ENCODE measurements at regions not wholly inside any gene's neighbourhood (a gene's known extent, or its start where the extent isn't known, plus 50 kb on each side); places are given as distances from the start of the nearest gene placed in this dataset.

DNA sequence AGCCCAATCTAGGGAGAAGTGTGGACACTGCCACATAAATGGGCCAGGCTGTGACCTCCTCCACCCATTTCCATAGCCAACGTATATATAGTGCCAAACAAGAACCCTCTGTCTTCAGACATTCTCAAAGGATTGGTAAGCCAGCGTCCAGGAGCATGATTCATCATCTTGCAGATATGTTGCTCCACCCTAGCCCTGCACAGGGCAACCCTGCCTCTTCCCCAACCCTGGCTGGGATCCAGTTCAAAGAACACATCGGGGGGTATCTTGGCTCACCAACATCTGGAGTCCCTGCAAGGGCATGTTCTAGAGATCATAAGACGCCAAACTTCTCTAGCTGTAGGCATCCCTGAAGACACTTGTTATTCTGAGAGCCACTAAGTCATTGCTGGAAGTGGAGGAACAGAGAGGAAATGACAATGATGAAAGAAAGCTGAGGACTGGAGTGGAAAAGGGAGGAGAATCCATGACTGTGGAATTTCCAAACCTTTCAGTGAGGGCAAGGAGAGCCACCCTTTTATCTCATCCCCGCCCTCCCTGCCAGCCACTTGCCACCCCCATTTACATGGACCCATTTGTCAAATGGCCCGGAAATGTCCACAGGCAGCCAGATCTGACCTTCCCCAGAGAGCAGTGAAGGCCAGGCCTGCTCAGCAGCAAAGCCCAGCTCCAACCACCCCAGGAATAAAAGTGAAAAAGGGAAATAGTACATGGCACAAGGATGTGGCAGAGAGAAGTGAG is 144.1 kb upstream of the CTTNBP2NL start:
- TF ChIP-seq CTCF (conservative IDR thresholded peaks at IDR 0.05; ENCODE audit: low read depth, low read length): no peak
- no peaks in the 10 kb centered on the region for H3K36me3 ChIP-seq (ENCODE audit: insufficient read depth)
- H3K4me2 ChIP-seq: no peak overlapping the region
- no peaks in the 10 kb centered on the region for H4K20me1 ChIP-seq (ENCODE audit: insufficient read depth)
- no peak overlapping the region for H2AFZ ChIP-seq (ENCODE audit: low read depth)
- no peak overlapping the region for H3K9ac ChIP-seq
- H3K79me2 ChIP-seq (ENCODE audit: insufficient read depth, low read depth): no peaks in the 10 kb centered on the region
- H3K4me1 ChIP-seq (ENCODE audit: low read depth, poor library complexity, severe bottlenecking): no peaks in the 10 kb centered on the region
- no peaks in the 10 kb centered on the region for H3K27me3 ChIP-seq (ENCODE audit: insufficient read depth, low read depth)
- H3K27ac ChIP-seq: no peak overlapping the region
- H3K4me3 ChIP-seq (IDR thresholded peaks at IDR 0.05; ENCODE audit: insufficient read depth, low read depth, low read length): no peak overlapping the region

DNA sequence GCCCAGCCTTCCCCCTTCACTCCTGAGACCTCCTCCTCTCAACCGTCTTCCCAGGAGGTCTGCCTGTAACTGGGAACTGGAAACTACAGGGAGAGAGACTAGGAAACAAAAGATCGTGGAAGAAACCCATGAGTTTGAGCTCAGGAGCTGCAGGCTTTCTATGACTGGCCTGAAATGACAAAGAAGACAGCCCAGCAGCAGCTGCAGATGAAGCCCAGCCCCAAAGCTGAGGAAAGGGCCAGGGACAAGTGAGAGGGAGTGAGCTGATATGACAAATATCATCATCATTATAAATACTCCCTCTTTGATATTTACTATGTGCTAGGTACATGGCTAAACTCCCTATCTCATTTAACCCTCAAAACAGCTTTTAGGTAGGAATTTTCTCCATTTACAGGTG is 142.6 kb upstream of the CTTNBP2NL start:
- no peaks in the 10 kb centered on the region for H4K20me1 ChIP-seq (ENCODE audit: insufficient read depth)
- H3K4me1 ChIP-seq (ENCODE audit: low read depth, poor library complexity, severe bottlenecking): no peaks in the 10 kb centered on the region
- H3K9ac ChIP-seq: no peak overlapping the region
- no peak overlapping the region for H3K27ac ChIP-seq
- H2AFZ ChIP-seq (ENCODE audit: low read depth): no peak overlapping the region
- no peak for TF ChIP-seq CTCF (conservative IDR thresholded peaks at IDR 0.05; ENCODE audit: low read depth, low read length)
- no peak overlapping the region for H3K4me2 ChIP-seq
- no peaks in the 10 kb centered on the region for H3K79me2 ChIP-seq (ENCODE audit: insufficient read depth, low read depth)
- no peak overlapping the region for H3K4me3 ChIP-seq (IDR thresholded peaks at IDR 0.05; ENCODE audit: insufficient read depth, low read depth, low read length)
- H3K27me3 ChIP-seq (ENCODE audit: insufficient read depth, low read depth): no peaks in the 10 kb centered on the region
- no peaks in the 10 kb centered on the region for H3K36me3 ChIP-seq (ENCODE audit: insufficient read depth)

GRCh38 chr1:112255080-112255479 is 140.9 kb upstream of the CTTNBP2NL start:
- no peak overlapping the region for H3K27ac ChIP-seq
- no peak overlapping the region for H3K4me3 ChIP-seq (IDR thresholded peaks at IDR 0.05; ENCODE audit: insufficient read depth, low read depth, low read length)
- H3K79me2 ChIP-seq (ENCODE audit: insufficient read depth, low read depth): no peaks in the 10 kb centered on the region
- H3K4me2 ChIP-seq: no peak overlapping the region
- H3K36me3 ChIP-seq (ENCODE audit: insufficient read depth): no peaks in the 10 kb centered on the region
- no peak overlapping the region for H3K9ac ChIP-seq
- no peaks in the 10 kb centered on the region for H3K4me1 ChIP-seq (ENCODE audit: low read depth, poor library complexity, severe bottlenecking)
- TF ChIP-seq CTCF (conservative IDR thresholded peaks at IDR 0.05; ENCODE audit: low read depth, low read length): no peak
- no peak overlapping the region for H2AFZ ChIP-seq (ENCODE audit: low read depth)
- no peaks in the 10 kb centered on the region for H4K20me1 ChIP-seq (ENCODE audit: insufficient read depth)
- no peaks in the 10 kb centered on the region for H3K27me3 ChIP-seq (ENCODE audit: insufficient read depth, low read depth)

GRCh38 chr1:112256411-112256810 is 139.6 kb upstream of the CTTNBP2NL start:
- TF ChIP-seq CTCF (conservative IDR thresholded peaks at IDR 0.05; ENCODE audit: low read depth, low read length): no peak

More at GRCh38 chr1:112256411-112256810, 139.6 kb upstream of the CTTNBP2NL start:
- no peaks in the 10 kb centered on the region for H3K79me2 ChIP-seq (ENCODE audit: insufficient read depth, low read depth)
- H3K9ac ChIP-seq: no peak overlapping the region
- H3K4me2 ChIP-seq: no peak overlapping the region
- H3K36me3 ChIP-seq (ENCODE audit: insufficient read depth): no peaks in the 10 kb centered on the region
- no peaks in the 10 kb centered on the region for H3K27me3 ChIP-seq (ENCODE audit: insufficient read depth, low read depth)
- H3K27ac ChIP-seq: no peak overlapping the region
- no peaks in the 10 kb centered on the region for H4K20me1 ChIP-seq (ENCODE audit: insufficient read depth)
- no peaks in the 10 kb centered on the region for H3K4me1 ChIP-seq (ENCODE audit: low read depth, poor library complexity, severe bottlenecking)
- H3K4me3 ChIP-seq (IDR thresholded peaks at IDR 0.05; ENCODE audit: insufficient read depth, low read depth, low read length): no peak overlapping the region
- no peak overlapping the region for H2AFZ ChIP-seq (ENCODE audit: low read depth)
